OCI-LY7 (cell line): ENCODE measurements at regions not wholly inside any gene's neighbourhood (a gene's known extent, or its start where the extent isn't known, plus 50 kb on each side); places are given as distances from the start of the nearest gene placed in this dataset.

ENCODE experiments used
- CTCF ChIP-seq: fragments of 200-600 bp; sonication (generic); conservative IDR thresholded peaks from 2 replicates; pipeline ENCODE4 v1.5.1; 2014; ENCODE audit warnings: mild to moderate bottlenecking, antibody characterized with exemption, low read length, moderate library complexity, mixed read lengths
- EZH2phosphoT487 ChIP-seq: fragments of 200-600 bp; sonication (generic); IDR thresholded peaks from 2 replicates; pipeline ENCODE4 v1.6.1; 2018; ENCODE audit warnings: low read depth, borderline replicate concordance, mild to moderate bottlenecking, mixed run types, antibody characterized with exemption, low read length, moderate library complexity, mixed read lengths

DNA sequence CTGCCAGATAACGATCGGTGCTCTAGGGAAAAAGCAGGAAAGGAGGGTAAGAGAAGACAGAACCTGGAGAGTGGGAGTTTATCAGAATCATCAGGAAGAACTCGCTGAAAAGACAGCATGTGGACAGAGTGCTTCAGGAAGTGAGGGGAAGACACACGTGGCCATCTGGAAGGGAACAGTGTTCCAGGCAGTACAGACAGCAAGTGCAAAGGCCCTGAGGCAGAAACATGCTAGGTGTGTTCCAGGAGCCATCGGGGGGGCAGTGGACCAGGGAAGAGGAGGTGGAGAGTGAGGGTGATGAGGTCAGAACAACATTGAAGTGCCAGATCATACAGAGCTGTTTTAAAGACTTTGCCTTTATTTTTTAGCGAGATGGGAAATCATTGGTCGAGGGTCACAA is 354.3 kb upstream of the CNR1 start:
- TF ChIP-seq CTCF (no peak), EZH2phosphoT487 (no peak)
